Activated CD8-positive, alpha-beta memory T cell treated with anti-CD3 and anti-CD28 coated beads, Interleukin-2, amount 10 ng/mL, durations not matched to agents 7 days and 5 days (primary cell): ENCODE measurements at regions not wholly inside any gene's neighbourhood (a gene's known extent, or its start where the extent isn't known, plus 50 kb on each side); places are given as distances from the start of the nearest gene placed in this dataset.
"Not testable (repeated sequence)": the region's sequence is repeated elsewhere in the genome, so short reads cannot be mapped to it uniquely, and the experiment has no call there.

Source experiments
- ATAC-seq: fragments of 150-1000 bp; cut with Tn5 transposase; one replicate; pipeline ENCODE4 v1.10.0; 2021; ENCODE audit warnings: moderate library complexity
- CTCF ChIA-PET: fragments of 350-600 bp; sonication (Branson Sonifier 250); formaldehyde crosslinking; loops from one replicate; lab custom pipeline; 2021; ENCODE audit warnings: antibody characterized with exemption; lab: Charles Lee
- DNase-seq: peaks from one replicate; pipeline ENCODE4 v3.0.0-alpha.2; 2020
- H3K27ac Mint-ChIP-seq: one replicate; pipeline ENCODE4 v1.8.0; 2021; ENCODE audit warnings: mild to moderate bottlenecking, mixed read lengths
- H3K27me3 Mint-ChIP-seq: one replicate; pipeline ENCODE4 v1.8.0; 2021; ENCODE audit warnings: mixed read lengths
- H3K36me3 Mint-ChIP-seq: one replicate; pipeline ENCODE4 v1.8.0; 2021; ENCODE audit warnings: mild to moderate bottlenecking, mixed read lengths
- H3K4me1 Mint-ChIP-seq: one replicate; pipeline ENCODE4 v1.8.0; 2021; ENCODE audit warnings: mixed read lengths
- H3K4me3 Mint-ChIP-seq: one replicate; pipeline ENCODE4 v1.8.0; 2021; ENCODE audit warnings: mild to moderate bottlenecking, moderate library complexity, mixed read lengths
- H3K9me3 Mint-ChIP-seq: one replicate; pipeline ENCODE4 v1.8.0; 2022; ENCODE audit warnings: low read depth, mixed read lengths

DNA sequence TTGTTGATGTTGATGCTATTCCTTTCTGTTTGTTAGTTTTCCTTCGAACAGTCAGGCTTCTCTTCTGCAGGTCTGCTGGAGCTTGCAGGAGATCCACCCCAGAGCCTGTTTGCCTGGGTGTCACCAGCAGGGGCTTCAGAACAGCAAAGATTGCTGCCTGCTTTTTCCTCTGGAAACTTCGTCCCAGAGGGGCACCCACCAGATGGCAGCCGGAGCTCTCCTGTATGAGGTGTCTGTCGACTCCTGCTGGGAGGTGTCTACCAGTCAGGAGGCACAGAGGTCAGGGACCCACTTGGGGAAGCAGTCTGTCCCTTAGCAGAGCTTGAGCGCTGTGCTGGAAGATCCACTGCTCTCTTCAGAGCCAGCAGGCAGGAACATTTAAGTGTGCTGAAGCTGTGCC is 303.2 kb downstream of the ZIC1 start:
- Mint-ChIP-seq H3K27ac (no peak overlapping the region), H3K27me3 (no peaks in the 10 kb centered on the region), H3K36me3 (no peaks in the 10 kb centered on the region), H3K9me3 (peaks cover 6% of the 10 kb centered on the region), H3K4me1 (no peaks in the 10 kb centered on the region), H3K4me3 (no peak overlapping the region)
- CTCF ChIA-PET, result no interaction called here
- ATAC-seq (no peak), DNase-seq (no peak)

DNA sequence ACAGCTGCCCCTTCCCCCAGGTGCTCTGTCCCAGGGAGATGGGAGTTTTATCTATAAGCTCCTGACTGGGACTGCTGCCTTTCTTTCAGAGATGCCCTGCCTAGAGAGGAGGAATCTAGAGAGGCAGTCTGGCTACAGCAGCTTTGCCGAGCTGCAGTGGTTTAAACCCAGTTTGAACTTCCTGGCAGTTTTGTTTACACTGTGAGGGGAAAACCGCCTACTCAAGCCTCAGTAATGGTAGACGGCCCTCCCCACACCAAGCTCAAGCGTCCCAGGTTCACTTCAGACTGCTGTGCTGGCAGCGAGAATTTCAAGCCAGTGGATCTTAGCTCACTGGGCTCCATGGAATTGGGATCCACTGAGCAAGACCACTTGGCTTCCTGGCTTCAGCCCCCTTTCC is 303.6 kb downstream of the ZIC1 start:
- DNase-seq, H3K27me3 Mint-ChIP-seq, H3K4me3 Mint-ChIP-seq, H3K4me1 Mint-ChIP-seq, CTCF ChIA-PET, H3K27ac Mint-ChIP-seq, ATAC-seq, H3K9me3 Mint-ChIP-seq, H3K36me3 Mint-ChIP-seq: not testable (repeated sequence)

DNA sequence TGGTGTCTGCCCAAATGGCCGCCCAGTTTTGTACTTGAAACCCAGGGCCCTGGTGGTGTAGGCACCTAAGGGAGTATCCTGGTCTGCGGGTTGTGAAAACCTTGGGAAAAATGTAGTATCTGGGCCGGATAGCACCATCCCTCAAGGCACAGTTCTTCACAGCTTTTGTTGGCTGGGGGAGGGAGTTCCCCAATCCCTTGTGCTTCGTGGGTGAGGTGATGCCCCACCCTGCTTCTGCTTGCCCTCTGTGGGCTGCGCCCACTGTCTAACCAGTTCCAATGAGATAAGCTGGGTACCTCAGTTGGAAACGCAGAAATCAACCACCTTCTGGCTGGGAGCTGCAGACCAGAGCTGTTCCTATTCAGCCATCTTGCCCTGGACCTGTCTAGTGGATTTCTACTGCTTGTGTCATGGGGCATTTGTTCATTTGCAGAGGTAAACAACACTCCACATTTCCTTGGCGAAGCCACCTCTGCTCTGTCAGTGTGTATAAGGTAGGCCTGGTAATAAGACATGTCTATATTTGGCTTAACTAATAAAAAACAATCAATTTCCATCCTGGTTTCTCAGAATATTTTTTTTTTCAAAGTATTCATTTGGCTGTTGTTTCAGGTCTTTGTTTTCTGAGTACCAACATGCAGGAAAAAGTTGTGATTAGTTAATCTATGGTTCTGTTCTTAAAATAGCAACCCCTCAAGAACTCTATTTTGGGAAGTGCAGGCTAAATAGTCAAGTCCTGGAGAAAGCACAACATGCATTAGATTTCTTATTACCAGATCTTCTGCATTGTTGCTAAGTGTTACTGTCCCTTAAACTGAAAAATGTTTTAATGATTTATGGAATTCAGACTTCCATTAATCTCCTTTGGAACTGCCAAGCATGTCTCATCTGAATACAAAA is 304.3 kb downstream of the ZIC1 start:
- H3K9me3 Mint-ChIP-seq, result peaks cover 12% of the 10 kb centered on the region
- CTCF ChIA-PET, result no interaction called here
- DNase-seq, result no peak

DNA sequence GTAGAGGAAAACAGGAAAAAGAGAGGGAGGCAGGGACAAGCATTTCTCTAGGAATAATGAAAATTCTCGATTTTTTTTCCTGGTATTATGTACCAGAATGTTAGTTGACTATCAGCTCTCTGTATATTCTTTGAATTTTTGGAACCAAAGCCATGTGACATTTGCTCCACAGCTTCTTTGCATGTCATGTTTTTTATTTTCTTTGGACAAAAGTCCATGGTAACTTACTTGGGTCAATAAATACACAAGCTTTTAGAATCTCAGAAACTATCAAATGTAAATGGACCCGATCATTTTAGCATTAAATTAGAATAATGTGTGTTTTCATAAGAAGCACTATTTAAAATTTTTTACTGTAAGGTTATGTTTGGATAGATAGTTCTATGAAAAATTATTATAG is 320.5 kb downstream of the ZIC1 start:
- DNase-seq, result no peak
- Mint-ChIP-seq H3K4me1 (no peaks in the 10 kb centered on the region), H3K9me3 (peaks cover 2% of the 10 kb centered on the region), H3K4me3 (no peak overlapping the region), H3K27me3 (no peaks in the 10 kb centered on the region), H3K36me3 (no peaks in the 10 kb centered on the region), H3K27ac (no peak overlapping the region)
- CTCF ChIA-PET, result no interaction called here
- ATAC-seq, result no peak

More for the DNA sequence above, 304.3 kb downstream of the ZIC1 start:
- Mint-ChIP-seq H3K27me3 (no peaks in the 10 kb centered on the region), H3K27ac (no peak overlapping the region), H3K36me3 (no peaks in the 10 kb centered on the region), H3K4me1 (no peaks in the 10 kb centered on the region), H3K4me3 (no peak overlapping the region)
- ATAC-seq, result no peak

DNA sequence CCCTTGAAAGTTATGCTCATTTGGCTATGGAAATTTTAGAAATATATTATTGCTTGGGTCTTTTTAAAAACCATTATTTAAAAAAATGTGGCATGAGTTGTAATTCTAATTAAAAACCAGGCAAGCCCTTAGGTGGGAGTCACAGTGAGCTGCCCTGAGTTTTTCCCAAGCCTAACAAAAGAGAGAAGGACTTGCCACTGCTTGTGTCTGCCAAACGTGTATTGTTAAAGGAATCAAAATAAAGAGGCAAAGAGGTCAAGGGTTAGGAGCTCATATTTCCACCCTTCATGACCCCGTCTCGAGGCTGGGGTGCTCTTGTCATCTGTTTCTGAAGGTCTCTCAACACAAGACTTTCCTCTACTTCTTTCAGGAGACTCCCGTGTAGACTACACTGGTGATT is 321.1 kb downstream of the ZIC1 start:
- no peak for DNase-seq
- Mint-ChIP-seq H3K36me3 (no peaks in the 10 kb centered on the region), H3K4me1 (no peaks in the 10 kb centered on the region), H3K4me3 (no peak overlapping the region), H3K9me3 (peaks cover 2% of the 10 kb centered on the region), H3K27ac (no peak overlapping the region), H3K27me3 (no peaks in the 10 kb centered on the region)
- CTCF ChIA-PET, result no interaction called here
- no peak for ATAC-seq

DNA sequence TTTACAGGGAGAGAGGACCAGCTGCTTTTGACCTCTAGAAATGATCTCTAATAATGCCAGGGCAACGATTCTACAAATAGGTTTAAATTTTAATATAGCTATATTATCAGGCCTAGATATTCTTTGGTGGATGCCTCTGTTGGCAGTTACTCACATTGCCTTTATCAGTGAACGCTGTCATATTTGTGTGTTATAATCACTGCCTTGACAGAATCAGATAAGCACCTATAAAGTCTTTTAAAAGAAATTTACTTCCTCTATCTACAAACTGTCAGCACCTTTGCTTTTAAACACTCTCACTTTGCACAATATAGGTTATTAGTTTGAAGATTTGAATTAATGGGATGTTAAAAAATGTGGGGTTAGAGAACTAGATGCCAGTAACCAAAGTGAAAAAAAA is 324.1 kb downstream of the ZIC1 start:
- no peak for ATAC-seq
- no peaks in the 10 kb centered on the region for H3K4me1 Mint-ChIP-seq
- peaks cover 2% of the 10 kb centered on the region for H3K9me3 Mint-ChIP-seq
- H3K27ac Mint-ChIP-seq, result no peak overlapping the region
- no peak overlapping the region for H3K4me3 Mint-ChIP-seq
- DNase-seq, result no peak
- no peaks in the 10 kb centered on the region for H3K27me3 Mint-ChIP-seq
- CTCF ChIA-PET, result no interaction called here
- no peaks in the 10 kb centered on the region for H3K36me3 Mint-ChIP-seq

DNA sequence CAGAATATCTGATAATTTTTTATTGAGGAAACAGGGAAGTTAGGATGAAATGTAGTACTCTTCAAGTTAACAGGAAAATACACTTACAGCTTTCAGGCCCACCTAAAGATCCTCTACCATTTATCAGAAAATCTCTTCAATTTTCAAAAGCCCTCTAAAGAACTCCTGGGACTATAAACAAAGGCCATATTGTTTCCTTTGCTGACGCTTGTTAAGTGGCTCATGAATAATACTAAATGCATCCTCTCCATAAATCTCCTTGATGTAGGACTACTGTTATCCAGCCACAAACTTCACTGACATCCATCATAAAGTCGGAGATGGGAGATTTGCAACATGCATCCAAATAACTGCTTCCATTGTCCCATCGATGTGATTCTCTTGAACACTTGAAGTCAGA is 326.5 kb downstream of the ZIC1 start:
- no peaks in the 10 kb centered on the region for H3K4me1 Mint-ChIP-seq
- CTCF ChIA-PET, result no interaction called here
- no peak overlapping the region for H3K27ac Mint-ChIP-seq
- peaks cover 2% of the 10 kb centered on the region for H3K9me3 Mint-ChIP-seq
- H3K36me3 Mint-ChIP-seq, result no peaks in the 10 kb centered on the region
- no peak for ATAC-seq
- H3K27me3 Mint-ChIP-seq, result no peaks in the 10 kb centered on the region
- no peak for DNase-seq
- no peak overlapping the region for H3K4me3 Mint-ChIP-seq

DNA sequence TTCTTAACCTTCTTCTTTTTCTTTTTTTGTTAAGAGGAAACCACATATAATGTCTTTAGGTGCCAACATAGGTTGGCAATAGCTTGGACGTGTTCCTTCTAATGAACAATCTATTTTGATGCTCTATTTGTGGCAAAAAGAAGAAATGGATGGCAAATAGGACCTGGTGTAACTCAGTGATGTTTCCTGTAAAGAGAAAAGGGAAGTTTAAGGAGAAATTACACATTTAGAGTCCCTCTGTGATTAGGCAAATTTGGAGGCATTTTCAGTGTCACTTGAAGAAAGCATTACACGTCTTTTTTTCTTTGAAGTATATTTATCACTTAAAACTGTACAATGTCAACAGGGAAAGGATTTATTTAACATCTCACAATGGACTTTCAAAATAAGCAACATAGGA is 327.1 kb downstream of the ZIC1 start:
- Mint-ChIP-seq H3K9me3 (peaks cover 2% of the 10 kb centered on the region), H3K27ac (no peak overlapping the region), H3K4me3 (no peak overlapping the region), H3K4me1 (no peaks in the 10 kb centered on the region), H3K27me3 (no peaks in the 10 kb centered on the region), H3K36me3 (no peaks in the 10 kb centered on the region)
- ATAC-seq, result no peak
- CTCF ChIA-PET, result no interaction called here
- no peak for DNase-seq

DNA sequence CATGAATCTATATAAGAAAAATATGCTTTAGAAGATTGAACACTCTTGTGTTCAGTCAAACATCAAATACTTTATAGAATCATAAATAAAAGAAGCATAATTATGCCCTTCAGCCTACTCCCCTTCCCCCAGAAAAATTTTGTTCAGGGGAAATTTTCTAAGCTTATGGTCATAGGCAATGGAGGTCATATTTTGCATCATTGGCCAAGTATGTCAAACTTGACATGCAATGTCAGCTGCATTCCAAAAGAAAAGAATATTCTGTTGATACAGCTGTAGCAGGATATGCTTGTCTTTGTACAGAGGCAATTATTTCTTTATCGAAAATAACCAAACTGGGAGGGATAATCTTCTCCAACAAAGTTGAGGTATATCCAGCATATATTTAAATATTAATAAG is 328.2 kb downstream of the ZIC1 start:
- Mint-ChIP-seq H3K27ac (no peak overlapping the region), H3K4me1 (no peaks in the 10 kb centered on the region), H3K36me3 (no peaks in the 10 kb centered on the region), H3K27me3 (no peaks in the 10 kb centered on the region), H3K9me3 (no peaks in the 10 kb centered on the region), H3K4me3 (no peak overlapping the region)
- CTCF ChIA-PET, result no interaction called here
- no peak for DNase-seq
- no peak for ATAC-seq

DNA sequence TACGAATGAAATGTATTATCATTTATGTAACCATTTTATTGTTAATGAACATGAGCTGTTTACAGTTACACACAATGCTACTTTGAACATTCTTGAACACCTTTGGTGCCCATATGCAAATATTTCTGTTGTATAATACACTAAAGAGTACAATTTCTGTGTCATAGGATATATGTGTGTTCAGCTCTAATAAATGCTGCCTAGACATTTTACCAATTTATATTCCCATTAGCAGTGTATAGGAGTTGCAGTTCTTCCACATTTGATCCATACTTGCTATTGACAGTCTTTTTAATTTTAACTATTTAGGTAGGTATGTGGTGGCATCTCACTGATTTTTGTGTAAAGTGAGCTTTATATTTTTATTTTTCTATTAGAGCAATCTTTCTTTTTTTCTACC is 331.8 kb downstream of the ZIC1 start:
- Mint-ChIP-seq H3K9me3 (peaks cover 4% of the 10 kb centered on the region), H3K36me3 (no peaks in the 10 kb centered on the region), H3K27ac (no peak overlapping the region), H3K27me3 (no peaks in the 10 kb centered on the region), H3K4me1 (no peaks in the 10 kb centered on the region), H3K4me3 (no peak overlapping the region)
- CTCF ChIA-PET, result no interaction called here
- ATAC-seq, result no peak
- no peak for DNase-seq

DNA sequence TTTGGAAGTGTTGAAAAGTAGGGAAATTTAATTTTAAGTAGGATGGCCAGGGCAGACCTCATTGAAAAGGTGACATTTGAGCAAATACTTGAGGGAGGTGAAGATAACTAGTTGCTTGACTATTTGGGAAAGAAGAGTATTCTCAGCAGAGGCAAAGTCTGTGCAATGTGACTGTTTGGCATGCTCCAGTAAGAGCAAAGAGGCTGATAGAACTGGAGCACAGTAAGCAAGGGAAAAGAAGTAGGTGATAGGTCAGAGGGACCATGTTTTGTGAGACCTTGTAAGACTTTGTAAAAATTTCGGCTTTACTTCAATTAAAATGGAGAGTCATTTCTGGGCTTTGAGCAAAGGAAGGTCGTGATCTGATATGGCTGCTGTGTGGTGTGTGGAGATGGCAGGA is 335.8 kb downstream of the ZIC1 start:
- CTCF ChIA-PET, result no interaction called here
- H3K27me3 Mint-ChIP-seq, result no peaks in the 10 kb centered on the region

DNA sequence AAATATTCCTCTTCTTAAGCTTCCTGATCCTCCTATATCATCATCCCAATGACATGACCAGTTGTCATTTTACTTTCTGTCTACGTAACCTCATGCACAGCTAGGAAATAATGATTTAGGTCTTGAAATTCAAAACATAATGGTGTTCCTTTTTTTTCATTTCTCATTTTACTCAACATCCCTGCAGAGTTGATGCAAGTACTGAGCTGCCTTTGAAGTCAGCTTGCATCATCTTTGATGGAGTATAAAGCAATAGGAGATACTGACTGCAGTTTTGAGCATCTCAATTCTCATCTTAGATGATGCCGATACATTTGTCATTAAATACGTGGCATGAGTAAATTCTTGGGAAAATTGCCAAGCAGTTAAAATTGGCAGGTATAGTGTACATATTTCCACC is 346.1 kb downstream of the ZIC1 start:
- no peak for ATAC-seq
- Mint-ChIP-seq H3K9me3 (peaks cover 2% of the 10 kb centered on the region), H3K27ac (no peak overlapping the region), H3K36me3 (no peaks in the 10 kb centered on the region), H3K4me1 (no peaks in the 10 kb centered on the region), H3K4me3 (no peak overlapping the region), H3K27me3 (no peaks in the 10 kb centered on the region)
- no peak for DNase-seq
- CTCF ChIA-PET, result no interaction called here

More for the DNA sequence above, 335.8 kb downstream of the ZIC1 start:
- DNase-seq (no peak), ATAC-seq (no peak)
- no peaks in the 10 kb centered on the region for H3K4me1 Mint-ChIP-seq
- H3K9me3 Mint-ChIP-seq, result peaks cover 11% of the 10 kb centered on the region
- no peaks in the 10 kb centered on the region for H3K36me3 Mint-ChIP-seq
- H3K4me3 Mint-ChIP-seq, result no peak overlapping the region
- H3K27ac Mint-ChIP-seq, result no peak overlapping the region

DNA sequence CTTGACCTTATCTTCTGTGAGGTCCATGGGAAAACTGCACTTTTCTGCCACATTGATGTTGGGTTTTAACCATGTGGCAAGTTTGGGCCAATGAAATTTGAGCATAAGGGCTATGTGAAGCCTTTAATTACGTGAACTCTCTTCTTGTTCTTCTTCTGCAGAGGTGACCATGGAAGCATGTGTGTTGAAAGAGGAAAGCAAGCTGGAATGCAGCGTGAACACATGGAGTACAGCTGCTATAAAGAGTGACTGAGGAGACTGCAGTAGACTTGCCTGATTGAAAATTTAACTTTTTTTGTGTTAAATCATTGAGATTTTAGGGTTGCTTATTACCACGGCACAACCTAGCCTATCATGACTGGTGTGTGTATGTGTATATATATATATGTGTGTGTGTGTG is 347.3 kb downstream of the ZIC1 start:
- no peak overlapping the region for H3K27ac Mint-ChIP-seq
- H3K4me1 Mint-ChIP-seq, result no peaks in the 10 kb centered on the region
- no peak for ATAC-seq
- no peaks in the 10 kb centered on the region for H3K9me3 Mint-ChIP-seq
- H3K4me3 Mint-ChIP-seq, result no peak overlapping the region
- no peaks in the 10 kb centered on the region for H3K27me3 Mint-ChIP-seq
- CTCF ChIA-PET, result no interaction called here
- no peaks in the 10 kb centered on the region for H3K36me3 Mint-ChIP-seq
- no peak for DNase-seq

DNA sequence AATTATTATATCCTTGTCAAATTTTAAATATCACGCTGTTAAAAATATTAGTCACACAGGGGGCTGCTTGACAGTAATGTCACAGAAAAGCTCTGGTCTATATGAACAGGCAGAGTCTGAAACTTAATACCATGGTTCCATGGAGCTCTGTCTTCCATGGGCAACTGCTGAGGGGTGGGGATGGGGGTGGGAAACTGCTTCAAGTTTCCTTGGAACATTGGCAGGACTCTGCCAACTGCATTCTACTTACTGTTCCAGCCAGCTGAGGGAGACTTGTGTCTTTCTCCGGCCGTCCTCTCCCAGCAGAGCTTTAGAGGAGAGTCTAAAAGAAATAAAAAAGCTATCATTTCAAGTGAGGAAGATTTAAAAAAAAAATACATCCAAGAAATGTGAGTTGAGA is 348.7 kb downstream of the ZIC1 start:
- Mint-ChIP-seq H3K27ac (no peak overlapping the region), H3K36me3 (no peaks in the 10 kb centered on the region)
- DNase-seq, result no peak

More for the DNA sequence above, 348.7 kb downstream of the ZIC1 start:
- Mint-ChIP-seq H3K4me3 (no peak overlapping the region), H3K4me1 (no peaks in the 10 kb centered on the region), H3K27me3 (no peaks in the 10 kb centered on the region), H3K9me3 (no peaks in the 10 kb centered on the region)
- CTCF ChIA-PET, result no interaction called here
- no peak for ATAC-seq
